ENCODE measurements at regions not wholly inside any gene's neighbourhood (a gene's known extent, or its start where the extent isn't known, plus 50 kb on each side); places are given as distances from the start of the nearest gene placed in this dataset.

DNA sequence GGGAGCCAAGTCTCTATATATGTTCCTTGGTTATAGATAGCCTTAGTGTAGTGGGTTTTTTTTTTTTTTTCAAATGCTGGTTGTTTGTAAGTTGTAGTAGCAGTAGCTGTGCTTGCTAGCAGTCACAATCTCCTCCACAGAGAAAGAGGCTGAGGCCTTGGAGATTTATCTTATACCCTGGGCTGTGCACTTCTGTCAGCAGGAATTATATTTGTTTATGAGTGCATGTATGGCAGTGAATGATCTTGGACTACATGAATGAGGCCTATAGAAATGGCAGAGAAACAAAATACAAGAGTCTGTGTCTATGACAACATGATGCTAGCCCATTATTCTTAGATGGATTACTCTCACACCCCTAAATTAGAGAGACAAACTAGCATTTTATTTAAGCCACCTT is 1674.2 kb upstream of the ADGRL3 start:
- TF ChIP-seq, protein P1, sequence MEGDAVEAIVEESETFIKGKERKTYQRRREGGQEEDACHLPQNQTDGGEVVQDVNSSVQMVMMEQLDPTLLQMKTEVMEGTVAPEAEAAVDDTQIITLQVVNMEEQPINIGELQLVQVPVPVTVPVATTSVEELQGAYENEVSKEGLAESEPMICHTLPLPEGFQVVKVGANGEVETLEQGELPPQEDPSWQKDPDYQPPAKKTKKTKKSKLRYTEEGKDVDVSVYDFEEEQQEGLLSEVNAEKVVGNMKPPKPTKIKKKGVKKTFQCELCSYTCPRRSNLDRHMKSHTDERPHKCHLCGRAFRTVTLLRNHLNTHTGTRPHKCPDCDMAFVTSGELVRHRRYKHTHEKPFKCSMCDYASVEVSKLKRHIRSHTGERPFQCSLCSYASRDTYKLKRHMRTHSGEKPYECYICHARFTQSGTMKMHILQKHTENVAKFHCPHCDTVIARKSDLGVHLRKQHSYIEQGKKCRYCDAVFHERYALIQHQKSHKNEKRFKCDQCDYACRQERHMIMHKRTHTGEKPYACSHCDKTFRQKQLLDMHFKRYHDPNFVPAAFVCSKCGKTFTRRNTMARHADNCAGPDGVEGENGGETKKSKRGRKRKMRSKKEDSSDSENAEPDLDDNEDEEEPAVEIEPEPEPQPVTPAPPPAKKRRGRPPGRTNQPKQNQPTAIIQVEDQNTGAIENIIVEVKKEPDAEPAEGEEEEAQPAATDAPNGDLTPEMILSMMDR (IDR thresholded peaks at IDR 0.05), result no peak
- TF ChIP-seq EP300 (IDR thresholded peaks at IDR 0.05) (no peak), POLR2A (IDR thresholded peaks at IDR 0.05) (no peak)

Data from upper lobe of left lung (tissue), 4 donors.